GDM1 (cell line): ENCODE measurements at regions not wholly inside any gene's neighbourhood (a gene's known extent, or its start where the extent isn't known, plus 50 kb on each side); places are given as distances from the start of the nearest gene placed in this dataset.

ENCODE experiments used
- DNase-seq: peaks from one replicate; lab custom pipeline; 2025; lab: John Stamatoyannopoulos, UW

GRCh38 chr3:23664459-23664858 is 141.3 kb upstream of the UBE2E1 start:
- no peak for DNase-seq

- DNase-seq = no peak
These were observed 140.0 kb upstream of the UBE2E1 start for GRCh38 chr3:23665741-23666140.

GRCh38 chr3:23666818-23667217 is 138.9 kb upstream of the UBE2E1 start:
- DNase-seq = no peak

- DNase-seq = no peak
These were observed 138.0 kb upstream of the UBE2E1 start for GRCh38 chr3:23667536-23668429.

- DNase-seq = no peak
These were observed 137.3 kb upstream of the UBE2E1 start for GRCh38 chr3:23668430-23668904.

- DNase-seq = no peak
These were observed 136.1 kb upstream of the UBE2E1 start for GRCh38 chr3:23669541-23670255.

GRCh38 chr3:23671851-23672589 is 133.7 kb upstream of the UBE2E1 start:
- DNase-seq = no peak

GRCh38 chr3:23672628-23673027 is 133.1 kb upstream of the UBE2E1 start:
- no peak for DNase-seq

- DNase-seq = no peak
These were observed 130.7 kb upstream of the UBE2E1 start for GRCh38 chr3:23675010-23675409.

- DNase-seq = no peak
These were observed 129.7 kb upstream of the UBE2E1 start for GRCh38 chr3:23676093-23676492.

GRCh38 chr3:23682646-23683045 is 123.1 kb upstream of the UBE2E1 start:
- no peak for DNase-seq

- DNase-seq = peak; percentile 6
These were observed 120.1 kb upstream of the UBE2E1 start for GRCh38 chr3:23685541-23686258.

GRCh38 chr3:23686519-23686918 is 119.2 kb upstream of the UBE2E1 start:
- DNase-seq = no peak

GRCh38 chr3:23691357-23691895 is 114.3 kb upstream of the UBE2E1 start:
- DNase-seq = no peak

GRCh38 chr3:23696842-23697241 is 108.9 kb upstream of the UBE2E1 start:
- DNase-seq = no peak

GRCh38 chr3:23697416-23697815 is 108.3 kb upstream of the UBE2E1 start:
- DNase-seq = no peak

GRCh38 chr3:23698652-23699313 is 107.0 kb upstream of the UBE2E1 start:
- no peak for DNase-seq

GRCh38 chr3:23700616-23701015 is 105.1 kb upstream of the UBE2E1 start:
- no peak for DNase-seq

- DNase-seq = no peak
These were observed 103.8 kb upstream of the UBE2E1 start for GRCh38 chr3:23701716-23702597.

- DNase-seq = no peak
These were observed 101.5 kb upstream of the UBE2E1 start for GRCh38 chr3:23704298-23704697.
